CD4-positive, alpha-beta T cell (primary cell): ENCODE measurements at regions not wholly inside any gene's neighbourhood (a gene's known extent, or its start where the extent isn't known, plus 50 kb on each side); places are given as distances from the start of the nearest gene placed in this dataset.

Experiments
- ATAC-seq: fragments of 200-7000 bp; cut with Tn5 transposase; one replicate; pipeline ENCODE4 v1.10.0; 2022; ENCODE audit warnings: mild to moderate bottlenecking; ENCODE audit not compliant: poor library complexity
- CTCF ChIA-PET: fragments of 350-600 bp; sonication (Branson Sonifier 250); formaldehyde crosslinking; loops from one replicate; lab custom pipeline; 2021; ENCODE audit warnings: antibody characterized with exemption, inconsistent platforms; lab: Charles Lee
- POLR2A ChIA-PET: fragments of 350-600 bp; sonication (Branson Sonifier 250); formaldehyde crosslinking; loops from one replicate; lab custom pipeline; 2021; ENCODE audit warnings: antibody characterized with exemption, inconsistent platforms; lab: Charles Lee
- DNase-seq, 14 experiments: peaks; one replicate each; pipeline ENCODE4 v3.0.0-alpha.2; 2013 to 2020; ENCODE audit warnings: mixed read lengths in 2 of 14
- H3K27ac ChIP-seq, 2 donors: one replicate each; pipeline versions ENCODE4 v1.5.1 to v1.7.0; 2013; ENCODE audit warnings: low read length in 2 of 2, low read depth in 1 of 2, mild to moderate bottlenecking in 1 of 2
- H3K27me3 ChIP-seq, 2 experiments: 1 replicate in 1 of 2; 2 replicates in 1 of 2; pipeline versions ENCODE4 v1.6.1 to v1.7.0; 2013; ENCODE audit warnings: low read length in 2 of 2, control low read depth in 1 of 2, mild to moderate bottlenecking in 1 of 2, moderate library complexity in 1 of 2; ENCODE audit not compliant: insufficient read depth in 2 of 2, control insufficient read depth in 1 of 2
- H3K36me3 ChIP-seq: one replicate; pipeline ENCODE4 v1.6.1; 2013; ENCODE audit warnings: low read length, control low read depth; ENCODE audit not compliant: insufficient read depth
- H3K4me1 ChIP-seq: one replicate; pipeline ENCODE4 v1.6.1; 2013; ENCODE audit warnings: low read length, control low read depth; ENCODE audit not compliant: insufficient read depth
- H3K4me3 ChIP-seq: one replicate; pipeline ENCODE4 v1.5.1; 2013; ENCODE audit warnings: mild to moderate bottlenecking, low read length, moderate library complexity
- H3K9me3 ChIP-seq, 2 experiments: 1 replicate in 1 of 2; 2 replicates in 1 of 2; pipeline versions ENCODE4 v1.6.1 to v1.7.0; 2013; ENCODE audit warnings: low read length in 2 of 2, mild to moderate bottlenecking in 2 of 2, control low read depth in 1 of 2, moderate library complexity in 1 of 2; ENCODE audit not compliant: control insufficient read depth in 1 of 2, insufficient read depth in 1 of 2
- H3K27ac Mint-ChIP-seq: one replicate; pipeline ENCODE4 v1.8.0; 2020; ENCODE audit warnings: mixed read lengths
- H3K27me3 Mint-ChIP-seq: one replicate; pipeline ENCODE4 v1.8.0; 2021; ENCODE audit warnings: mixed read lengths
- H3K36me3 Mint-ChIP-seq: one replicate; pipeline ENCODE4 v1.8.0; 2021; ENCODE audit warnings: low read depth, mixed read lengths
- H3K4me1 Mint-ChIP-seq: one replicate; pipeline ENCODE4 v1.8.0; 2021; ENCODE audit warnings: low read depth, mixed read lengths
- H3K4me3 Mint-ChIP-seq: one replicate; pipeline ENCODE4 v1.8.0; 2020; ENCODE audit warnings: mild to moderate bottlenecking, mixed read lengths
- H3K9me3 Mint-ChIP-seq: one replicate; pipeline ENCODE4 v1.8.0; 2020; ENCODE audit warnings: mixed read lengths
- intact Hi-C, 2 experiments: fragments of 100-400 bp; cut with DNase I in 1 of 2; cut with micrococcal nuclease in 1 of 2; formaldehyde crosslinking; loops; one replicate each; pipeline versions ENCODE4 v1.15.1 to v1.9.0; 2023 to 2025; cut with DNase I, micrococcal nuclease
- TF ChIP-seq, protein P1 (sequence below): fragments of 200-600 bp; IDR thresholded peaks from one replicate; pipeline ENCODE4 v1.8.0; 2022; ENCODE audit warnings: antibody characterized with exemption, mild to moderate bottlenecking

DNA sequence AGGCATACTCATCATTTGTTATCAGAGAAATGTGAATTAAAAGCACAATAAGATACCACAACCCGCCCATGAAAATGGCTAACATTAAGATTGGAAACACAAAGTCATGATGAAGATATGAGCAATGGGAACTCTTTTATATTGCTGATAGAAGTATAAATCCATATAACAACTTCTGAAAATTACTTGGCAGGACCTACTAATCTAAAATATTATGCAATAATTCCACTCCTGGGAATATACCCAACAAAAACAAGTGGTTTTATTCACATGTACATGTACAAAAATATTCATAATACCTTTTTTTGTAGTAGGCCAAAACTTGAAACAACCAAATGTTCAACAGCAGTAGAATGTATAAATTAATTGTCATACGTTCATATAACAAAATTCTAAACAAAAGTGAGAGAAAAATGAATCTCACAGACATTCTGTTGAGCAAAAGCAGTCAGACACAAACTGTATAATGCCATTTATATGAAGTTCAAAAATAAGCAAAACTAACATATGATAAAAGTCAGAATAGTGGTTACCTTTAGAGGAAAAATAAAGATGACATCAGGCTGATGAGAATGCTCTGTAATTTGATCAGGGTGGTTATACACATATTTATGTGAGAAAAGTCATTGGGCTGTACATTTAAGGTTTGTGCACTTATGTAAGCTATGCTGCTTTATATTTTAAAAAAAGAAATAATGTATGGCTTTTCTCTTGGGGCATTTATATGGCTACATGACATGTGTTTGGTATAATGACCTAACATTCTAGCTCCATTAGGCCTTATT lies 309.2 kb upstream of the KITLG start:
- intact Hi-C loops = no loop called here
- H3K4me3 Mint-ChIP-seq = no peak overlapping the region
- Histone ChIP-seq H3K36me3 (no peaks in the 10 kb centered on the region), H3K4me3 (no peak overlapping the region), H3K27me3 (no peaks in the 10 kb centered on the region), H3K4me1 (no peaks in the 10 kb centered on the region), H3K27ac (no peak overlapping the region), H3K9me3 (peaks cover 0 to 4% of the 10 kb centered on the region in 2 experiments)
- POLR2A ChIA-PET = no interaction called here
- no peaks in the 10 kb centered on the region for H3K4me1 Mint-ChIP-seq
- H3K36me3 Mint-ChIP-seq = no peaks in the 10 kb centered on the region
- H3K27me3 Mint-ChIP-seq = no peaks in the 10 kb centered on the region
- TF ChIP-seq, protein P1, sequence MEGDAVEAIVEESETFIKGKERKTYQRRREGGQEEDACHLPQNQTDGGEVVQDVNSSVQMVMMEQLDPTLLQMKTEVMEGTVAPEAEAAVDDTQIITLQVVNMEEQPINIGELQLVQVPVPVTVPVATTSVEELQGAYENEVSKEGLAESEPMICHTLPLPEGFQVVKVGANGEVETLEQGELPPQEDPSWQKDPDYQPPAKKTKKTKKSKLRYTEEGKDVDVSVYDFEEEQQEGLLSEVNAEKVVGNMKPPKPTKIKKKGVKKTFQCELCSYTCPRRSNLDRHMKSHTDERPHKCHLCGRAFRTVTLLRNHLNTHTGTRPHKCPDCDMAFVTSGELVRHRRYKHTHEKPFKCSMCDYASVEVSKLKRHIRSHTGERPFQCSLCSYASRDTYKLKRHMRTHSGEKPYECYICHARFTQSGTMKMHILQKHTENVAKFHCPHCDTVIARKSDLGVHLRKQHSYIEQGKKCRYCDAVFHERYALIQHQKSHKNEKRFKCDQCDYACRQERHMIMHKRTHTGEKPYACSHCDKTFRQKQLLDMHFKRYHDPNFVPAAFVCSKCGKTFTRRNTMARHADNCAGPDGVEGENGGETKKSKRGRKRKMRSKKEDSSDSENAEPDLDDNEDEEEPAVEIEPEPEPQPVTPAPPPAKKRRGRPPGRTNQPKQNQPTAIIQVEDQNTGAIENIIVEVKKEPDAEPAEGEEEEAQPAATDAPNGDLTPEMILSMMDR = no peak
- DNase-seq = no peak
- ATAC-seq = no peak
- H3K27ac Mint-ChIP-seq = no peak overlapping the region
- no peaks in the 10 kb centered on the region for H3K9me3 Mint-ChIP-seq
- CTCF ChIA-PET = no interaction called here

GRCh38 chr12:88884600-88884999 lies 304.3 kb upstream of the KITLG start:
- no peak for DNase-seq
- Histone ChIP-seq H3K4me3 (no peak overlapping the region), H3K4me1 (no peaks in the 10 kb centered on the region), H3K27me3 (no peaks in the 10 kb centered on the region), H3K36me3 (no peaks in the 10 kb centered on the region), H3K27ac (no peak overlapping the region), H3K9me3 (peaks cover 0 to 4% of the 10 kb centered on the region in 2 experiments)
- H3K9me3 Mint-ChIP-seq = no peaks in the 10 kb centered on the region
- intact Hi-C loops = no loop called here
- H3K4me3 Mint-ChIP-seq = no peak overlapping the region
- ATAC-seq = no peak
- no peaks in the 10 kb centered on the region for H3K4me1 Mint-ChIP-seq
- ChIA-PET POLR2A (no interaction called here), CTCF (no interaction called here)
- TF ChIP-seq, protein P1 = no peak
- no peak overlapping the region for H3K27ac Mint-ChIP-seq
- no peaks in the 10 kb centered on the region for H3K27me3 Mint-ChIP-seq
- no peaks in the 10 kb centered on the region for H3K36me3 Mint-ChIP-seq

DNA sequence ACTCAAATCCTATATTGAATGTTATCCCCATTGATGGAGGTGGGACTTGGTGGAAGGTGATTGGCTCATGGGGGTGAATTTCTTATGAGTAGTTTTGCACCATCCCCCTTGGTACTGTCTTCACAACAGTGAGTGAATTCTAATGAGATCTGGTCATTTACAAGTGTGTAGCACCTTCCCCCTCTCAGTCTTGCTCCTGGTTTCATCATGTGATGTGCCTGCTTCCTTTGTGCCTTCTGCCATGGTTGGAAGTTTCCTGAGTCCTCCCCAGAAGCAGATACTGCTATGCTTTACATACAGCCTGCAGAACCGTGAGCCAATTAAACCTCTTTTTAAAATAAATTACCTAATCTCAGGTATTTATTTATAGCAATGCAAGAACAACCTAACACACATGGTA lies 302.4 kb upstream of the KITLG start:
- ATAC-seq = no peak
- TF ChIP-seq, protein P1 = no peak
- ChIA-PET CTCF (no interaction called here), POLR2A (no interaction called here)
- Mint-ChIP-seq H3K27me3 (no peaks in the 10 kb centered on the region), H3K36me3 (no peaks in the 10 kb centered on the region), H3K27ac (no peak overlapping the region), H3K4me3 (no peak overlapping the region), H3K4me1 (no peaks in the 10 kb centered on the region), H3K9me3 (no peaks in the 10 kb centered on the region)
- Histone ChIP-seq H3K4me3 (no peak overlapping the region), H3K9me3 (peaks cover 0 to 4% of the 10 kb centered on the region in 2 experiments), H3K36me3 (no peaks in the 10 kb centered on the region), H3K4me1 (no peaks in the 10 kb centered on the region), H3K27ac (no peak overlapping the region), H3K27me3 (no peaks in the 10 kb centered on the region)
- DNase-seq = no peak
- intact Hi-C loops = no loop called here
